GM12865 (cell line): ENCODE measurements at regions not wholly inside any gene's neighbourhood (a gene's known extent, or its start where the extent isn't known, plus 50 kb on each side); places are given as distances from the start of the nearest gene placed in this dataset.

Experiments
- DNase-seq: peaks from one replicate; pipeline ENCODE4 v3.0.0; 2010; ENCODE audit warnings: low read depth
- H3K4me3 ChIP-seq: 2 replicates; pipeline ENCODE4 v1.5.1; 2011; ENCODE audit warnings: mild to moderate bottlenecking, low read depth, low read length, control low read depth
- TF ChIP-seq, protein P1 (sequence below): IDR thresholded peaks from 2 replicates; pipeline ENCODE4 v1.5.1; 2011; ENCODE audit warnings: low read length, control low read depth, low read depth, inconsistent platforms; ENCODE audit not compliant: insufficient read depth; ENCODE audit errors: missing control alignments

DNA sequence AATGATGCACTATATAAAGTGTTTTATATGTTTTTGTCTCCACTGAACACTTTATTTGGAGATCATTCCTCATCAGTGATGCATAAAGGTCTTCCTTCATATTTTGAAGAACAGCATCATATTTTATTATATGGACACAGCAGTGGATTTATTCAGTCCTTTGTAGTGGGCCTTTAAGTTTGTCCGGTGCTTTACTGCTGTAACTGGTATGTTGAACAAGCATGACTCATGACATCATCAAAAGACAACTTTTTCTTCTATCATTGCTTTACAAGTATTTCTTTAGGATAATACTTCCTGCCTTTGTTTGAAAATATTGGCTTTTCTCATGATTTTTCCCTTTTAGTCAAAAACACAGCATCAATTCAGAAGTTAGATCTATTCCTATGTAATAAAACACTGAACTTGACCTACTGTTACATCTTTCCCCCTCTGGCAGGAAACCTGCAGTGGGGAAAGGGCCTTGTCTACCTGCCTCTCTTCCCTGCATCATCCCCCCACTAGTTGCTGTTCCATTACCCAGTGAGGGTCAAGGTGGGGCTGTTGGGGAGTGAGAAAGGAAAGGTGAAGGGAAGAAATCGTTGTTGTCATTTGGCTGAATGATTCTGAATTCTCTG is 241.2 kb downstream of the CYP26B1 start:
- no peak overlapping the region for H3K4me3 ChIP-seq
- TF ChIP-seq, protein P1, sequence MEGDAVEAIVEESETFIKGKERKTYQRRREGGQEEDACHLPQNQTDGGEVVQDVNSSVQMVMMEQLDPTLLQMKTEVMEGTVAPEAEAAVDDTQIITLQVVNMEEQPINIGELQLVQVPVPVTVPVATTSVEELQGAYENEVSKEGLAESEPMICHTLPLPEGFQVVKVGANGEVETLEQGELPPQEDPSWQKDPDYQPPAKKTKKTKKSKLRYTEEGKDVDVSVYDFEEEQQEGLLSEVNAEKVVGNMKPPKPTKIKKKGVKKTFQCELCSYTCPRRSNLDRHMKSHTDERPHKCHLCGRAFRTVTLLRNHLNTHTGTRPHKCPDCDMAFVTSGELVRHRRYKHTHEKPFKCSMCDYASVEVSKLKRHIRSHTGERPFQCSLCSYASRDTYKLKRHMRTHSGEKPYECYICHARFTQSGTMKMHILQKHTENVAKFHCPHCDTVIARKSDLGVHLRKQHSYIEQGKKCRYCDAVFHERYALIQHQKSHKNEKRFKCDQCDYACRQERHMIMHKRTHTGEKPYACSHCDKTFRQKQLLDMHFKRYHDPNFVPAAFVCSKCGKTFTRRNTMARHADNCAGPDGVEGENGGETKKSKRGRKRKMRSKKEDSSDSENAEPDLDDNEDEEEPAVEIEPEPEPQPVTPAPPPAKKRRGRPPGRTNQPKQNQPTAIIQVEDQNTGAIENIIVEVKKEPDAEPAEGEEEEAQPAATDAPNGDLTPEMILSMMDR, result no peak
- no peak for DNase-seq

DNA sequence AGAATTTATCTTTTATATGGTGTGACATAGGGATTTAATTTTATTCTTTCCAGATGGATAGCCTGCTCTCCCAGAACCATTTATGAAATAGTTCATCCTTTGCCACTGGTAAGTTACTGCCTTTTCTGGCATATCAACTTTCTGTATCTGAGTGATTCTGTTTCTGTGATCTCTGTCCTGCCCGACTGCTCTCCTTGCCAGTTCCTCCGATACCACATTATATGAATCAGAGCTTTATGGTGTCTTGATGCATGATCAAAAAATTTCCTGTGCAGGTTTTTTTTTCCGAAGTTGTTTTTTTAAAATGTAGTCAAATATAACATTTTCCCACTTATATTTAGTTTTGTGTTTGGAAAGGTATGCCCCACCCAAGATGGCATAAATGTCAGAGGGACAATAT is 242.5 kb downstream of the CYP26B1 start:
- TF ChIP-seq, protein P1, result no peak
- DNase-seq, result no peak
- H3K4me3 ChIP-seq, result no peak overlapping the region

DNA sequence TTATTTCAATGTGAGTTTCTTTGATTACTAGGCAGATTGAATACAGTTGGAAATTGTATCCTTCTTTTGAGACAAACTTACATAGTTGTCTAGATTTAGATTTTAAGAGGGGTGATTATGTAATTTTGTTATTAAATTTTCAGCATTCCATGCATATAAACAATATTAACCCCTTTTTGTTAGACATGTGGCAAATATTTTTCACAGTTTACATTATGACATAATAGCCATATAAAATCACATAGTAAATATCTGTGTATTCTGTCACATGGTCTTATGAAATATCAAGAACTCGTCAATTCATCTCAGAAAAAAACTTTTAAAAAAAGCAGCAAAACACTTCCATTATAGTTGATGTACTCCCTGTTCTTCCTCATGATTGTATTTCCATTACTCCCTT is 243.8 kb downstream of the CYP26B1 start:
- DNase-seq, result no peak
- H3K4me3 ChIP-seq, result no peak overlapping the region
- TF ChIP-seq, protein P1, result no peak

DNA sequence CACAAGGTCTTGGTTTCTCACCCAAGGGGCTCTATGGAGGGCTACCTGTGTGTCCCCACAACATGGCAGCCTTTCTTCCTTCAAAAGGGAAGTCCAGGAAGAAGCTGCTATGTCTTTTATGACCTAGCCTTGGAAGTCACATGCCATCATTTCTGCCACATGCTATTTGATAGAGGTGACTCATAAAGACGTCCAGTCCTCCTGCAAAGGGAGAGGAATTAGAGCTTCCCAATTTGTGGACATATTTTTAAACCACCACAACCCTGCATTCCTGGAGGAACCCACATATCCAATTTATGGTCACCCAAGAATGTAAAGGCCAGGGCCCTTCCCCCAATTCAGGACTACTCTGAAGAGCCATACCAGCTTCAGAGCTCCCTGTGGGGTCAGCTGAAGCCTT is 246.2 kb downstream of the CYP26B1 start:
- H3K4me3 ChIP-seq, result no peak overlapping the region
- DNase-seq, result no peak
- TF ChIP-seq, protein P1, result no peak

- TF ChIP-seq, protein P1, result no peak
Measured at GRCh38 chr2:71898851-71899681, 248.6 kb downstream of the CYP26B1 start.

GRCh38 chr2:71898375-71898774 is 249.3 kb downstream of the CYP26B1 start:
- no peak overlapping the region for H3K4me3 ChIP-seq
- TF ChIP-seq, protein P1, result no peak
- no peak for DNase-seq

More at GRCh38 chr2:71898851-71899681, 248.6 kb downstream of the CYP26B1 start:
- DNase-seq, result no peak
- no peak overlapping the region for H3K4me3 ChIP-seq
